Hypothalamus (tissue), 51 donors: ENCODE measurements at regions not wholly inside any gene's neighbourhood (a gene's known extent, or its start where the extent isn't known, plus 50 kb on each side); places are given as distances from the start of the nearest gene placed in this dataset.
"Not testable (repeated sequence)": the region's sequence is repeated elsewhere in the genome, so short reads cannot be mapped to it uniquely, and the experiment has no call there.

ENCODE experiments used
- DNase-seq, 51 donors: peaks; one replicate each; lab custom pipeline; 2025; lab: John Stamatoyannopoulos, UW

DNA sequence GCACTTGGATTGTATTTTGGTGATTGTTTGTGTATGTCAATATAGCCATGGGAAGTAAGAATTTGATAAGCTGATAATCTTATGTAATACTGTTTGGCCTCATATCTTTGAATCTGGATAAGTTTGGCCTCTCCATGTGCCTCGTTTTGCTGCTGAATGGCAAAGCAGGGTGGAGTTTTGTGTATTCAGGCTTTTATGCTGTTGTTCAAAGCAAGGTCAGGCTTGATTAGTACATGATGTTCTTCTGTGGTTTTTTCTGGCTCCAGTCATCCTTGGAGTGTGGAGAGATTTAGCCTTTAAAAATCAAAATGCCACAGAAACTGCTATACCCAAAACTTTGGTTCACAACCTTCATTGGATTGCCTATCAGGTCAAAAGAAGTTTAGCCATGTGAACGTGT, 728.9 kb upstream of the GJE1 start:
- no peak for DNase-seq

DNA sequence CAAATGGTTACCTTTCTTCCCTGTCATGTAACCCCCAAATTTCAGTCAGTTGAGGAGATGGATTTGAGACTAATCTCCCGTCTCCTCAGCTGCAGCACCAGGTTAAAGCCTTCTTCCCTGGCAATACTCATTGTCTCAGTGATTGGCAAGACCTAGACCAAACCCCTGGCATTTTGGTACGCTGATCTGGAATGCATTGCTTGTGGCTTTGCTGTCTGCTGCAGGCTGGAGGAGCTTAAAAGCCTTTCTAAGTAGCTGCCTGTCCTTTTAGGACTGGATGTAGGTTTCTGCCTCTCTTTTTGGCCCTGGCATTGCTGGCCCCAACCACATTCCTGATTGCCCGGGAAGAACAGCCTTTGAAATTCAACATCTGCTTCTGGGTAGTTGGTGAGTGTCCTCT, 729.6 kb upstream of the GJE1 start:
- no peak for DNase-seq

DNA sequence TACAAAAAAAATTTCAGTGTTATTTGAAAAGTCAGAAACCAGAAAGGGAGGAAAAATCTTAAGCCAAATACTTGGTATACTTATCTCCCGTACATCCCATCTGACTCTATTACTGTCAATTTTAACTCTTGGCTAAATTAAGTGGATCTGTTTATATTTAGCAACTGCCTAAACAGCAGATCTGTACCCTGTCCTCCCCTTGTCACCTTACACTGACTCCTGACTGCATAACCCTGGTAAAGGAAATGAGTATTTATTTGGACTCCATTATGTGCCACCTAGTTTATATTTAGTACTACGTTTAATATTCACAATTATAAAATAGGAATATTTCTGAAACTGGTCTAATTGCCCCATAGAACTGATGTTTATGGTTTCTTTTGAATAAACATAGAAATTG, 730.2 kb upstream of the GJE1 start:
- DNase-seq: no peak

GRCh38 chr6:141401851-141402250, 730.9 kb upstream of the GJE1 start:
- DNase-seq: peak in 1 of 51 donors; percentile 3

GRCh38 chr6:141401168-141401567, 731.6 kb upstream of the GJE1 start:
- no peak for DNase-seq

DNA sequence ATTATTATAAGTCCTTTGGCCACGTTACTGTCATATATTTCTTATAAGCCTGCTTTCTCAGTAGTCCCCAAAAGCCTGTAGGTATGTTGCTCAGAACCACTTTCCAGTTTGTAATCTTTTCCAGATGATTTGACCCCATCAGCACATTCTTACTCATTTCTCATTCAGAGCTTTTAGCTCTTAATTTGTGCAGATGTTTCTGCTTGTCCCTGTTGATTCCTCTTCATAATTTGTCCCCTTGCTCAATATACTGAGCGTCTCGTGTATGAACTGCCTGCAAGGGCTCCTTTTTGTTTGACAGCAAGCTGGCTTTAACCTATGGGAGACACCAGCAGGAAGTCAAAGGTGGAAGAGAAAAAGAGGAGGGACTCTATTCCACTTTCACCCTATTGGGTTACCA, 733.8 kb upstream of the GJE1 start:
- no peak for DNase-seq

DNA sequence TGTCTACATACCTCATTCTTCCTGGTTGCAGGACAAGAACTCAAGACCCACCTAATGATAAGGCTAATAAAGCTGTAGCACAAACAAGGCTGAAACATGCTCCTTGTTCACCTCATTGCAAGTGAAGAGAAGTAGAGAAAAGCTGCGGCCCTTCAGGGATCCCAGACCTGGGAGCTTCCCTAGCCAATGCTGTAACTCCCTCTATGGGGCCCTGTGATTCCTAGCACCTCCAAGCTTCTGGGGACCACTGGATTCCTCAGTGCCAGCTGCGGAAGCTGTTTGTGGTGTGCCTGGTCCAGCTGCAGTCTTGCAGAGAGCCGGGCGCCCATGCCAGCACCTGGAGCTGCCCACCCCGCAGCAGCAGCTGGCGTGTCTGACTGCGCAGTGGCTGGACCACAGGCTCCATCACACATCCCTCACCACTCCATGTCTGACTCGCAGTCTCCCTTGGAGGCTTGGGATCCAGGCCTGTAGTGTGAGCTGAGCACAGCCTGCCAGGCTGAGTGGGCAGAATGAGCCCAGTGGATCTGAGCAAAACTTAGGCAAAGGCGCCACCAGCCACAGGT, 737.2 kb upstream of the GJE1 start:
- no peak for DNase-seq

GRCh38 chr6:141394565-141395051, 738.1 kb upstream of the GJE1 start:
- DNase-seq: no peak

GRCh38 chr6:141394125-141394536, 738.6 kb upstream of the GJE1 start:
- no peak for DNase-seq

DNA sequence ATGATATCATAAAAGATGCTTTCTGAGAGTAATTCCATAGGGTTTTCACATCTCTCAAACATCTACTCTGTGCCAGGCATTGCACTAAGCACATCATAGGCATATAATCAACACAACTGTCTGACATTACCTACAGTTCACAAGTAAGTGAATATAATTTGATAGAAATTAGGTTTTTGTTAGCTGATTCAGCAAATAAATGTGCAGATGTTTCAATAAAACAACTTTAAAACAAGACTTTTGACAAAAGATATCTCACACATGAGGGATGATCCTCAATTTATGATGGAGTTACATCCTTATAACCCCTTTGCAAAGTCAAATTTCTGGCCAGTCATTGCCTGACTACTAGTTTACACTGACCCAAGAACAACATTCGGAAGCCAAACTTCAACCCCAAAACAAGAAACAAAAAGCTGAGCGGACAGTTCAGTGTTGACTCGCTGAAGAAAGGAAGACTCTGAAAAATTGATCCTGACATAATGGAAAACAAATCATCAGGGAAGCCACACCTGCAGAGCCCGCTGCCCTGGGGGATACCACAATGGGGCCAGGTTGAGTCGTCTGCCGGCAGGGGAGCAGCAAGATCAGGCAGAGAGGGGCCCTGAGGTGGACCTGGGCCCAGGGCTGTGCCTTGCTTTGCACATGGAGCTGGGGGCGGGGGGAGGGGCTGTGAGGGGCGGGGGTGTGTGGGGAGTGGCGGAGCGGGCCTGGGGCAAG, 739.2 kb upstream of the GJE1 start:
- DNase-seq: no peak

DNA sequence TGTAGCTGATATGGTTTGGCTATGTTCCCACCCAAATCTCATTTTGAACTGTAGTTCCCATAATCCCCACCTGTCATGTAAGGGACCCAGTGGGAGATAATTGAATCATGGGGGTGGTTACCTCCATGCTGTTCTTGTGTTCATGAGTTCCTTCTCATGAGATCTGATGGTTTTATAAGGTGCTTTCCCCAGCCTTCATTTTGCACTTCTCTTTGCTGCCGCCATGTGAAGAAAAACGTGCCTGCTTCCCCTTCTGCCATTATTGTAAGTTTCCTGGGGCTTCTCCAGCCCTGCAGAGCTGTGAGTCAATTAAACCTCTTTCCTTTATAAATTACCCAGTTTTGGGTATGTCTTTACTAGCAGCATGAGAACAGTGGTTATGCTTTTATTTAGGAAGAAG, 741.6 kb upstream of the GJE1 start:
- DNase-seq: not testable (repeated sequence)

GRCh38 chr6:141388666-141389065, 744.1 kb upstream of the GJE1 start:
- no peak for DNase-seq

DNA sequence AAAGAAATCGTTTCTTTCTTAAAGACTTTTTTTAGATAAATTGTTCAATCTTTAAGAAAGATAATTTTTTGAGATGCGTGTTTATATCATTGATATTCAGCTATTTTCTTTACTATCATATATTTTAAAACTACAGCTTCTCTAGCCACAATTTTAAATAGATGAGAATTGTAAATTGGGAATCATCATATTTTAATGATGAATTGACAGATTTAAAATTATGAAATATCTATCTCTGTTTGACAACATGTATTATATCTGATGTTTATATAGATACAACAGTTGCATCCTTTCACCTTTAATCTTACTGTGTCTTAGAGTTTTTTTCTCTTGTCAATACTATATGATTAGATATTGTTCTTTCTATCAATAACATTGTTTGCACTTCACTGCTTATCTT, 762.3 kb upstream of the GJE1 start:
- DNase-seq: no peak

DNA sequence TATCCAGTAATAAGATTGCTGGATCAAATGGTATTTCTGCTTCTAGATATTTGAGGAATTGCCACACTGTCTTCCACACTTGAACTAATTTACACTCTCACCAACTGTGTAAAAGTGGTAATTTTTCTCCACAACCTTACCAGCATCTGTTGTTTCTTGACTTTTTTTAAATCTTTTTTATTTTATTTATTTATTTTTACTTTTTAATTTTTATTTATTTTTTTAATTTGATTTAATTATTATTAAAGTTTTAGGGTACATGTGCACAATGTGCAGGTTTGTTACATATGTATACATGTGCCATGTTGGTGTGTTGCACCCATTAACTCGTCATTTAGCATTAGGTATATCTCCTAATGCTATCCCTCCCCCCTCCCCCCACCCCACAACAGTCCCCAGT, 765.9 kb upstream of the GJE1 start:
- not testable (repeated sequence) for DNase-seq

GRCh38 chr6:141364694-141365093, 768.0 kb upstream of the GJE1 start:
- DNase-seq: no peak

DNA sequence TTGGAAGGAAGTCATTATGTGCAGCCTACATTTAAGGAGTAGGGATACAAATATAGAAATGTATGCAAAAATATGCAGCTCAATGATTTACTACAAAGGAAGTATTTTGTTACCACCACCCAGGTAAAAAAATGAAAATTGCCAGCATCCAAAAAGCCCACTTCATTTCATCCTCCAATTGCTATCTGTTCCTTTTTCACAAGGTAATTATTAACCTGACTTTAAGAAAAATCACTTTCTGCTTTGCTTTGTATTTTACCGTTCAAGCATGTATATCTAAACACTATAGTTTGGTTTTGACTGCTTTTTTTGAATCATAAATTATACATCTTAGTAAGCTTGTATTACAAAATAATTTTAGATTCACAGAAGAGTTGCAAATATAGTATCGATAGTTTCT, 768.5 kb upstream of the GJE1 start:
- DNase-seq: no peak

DNA sequence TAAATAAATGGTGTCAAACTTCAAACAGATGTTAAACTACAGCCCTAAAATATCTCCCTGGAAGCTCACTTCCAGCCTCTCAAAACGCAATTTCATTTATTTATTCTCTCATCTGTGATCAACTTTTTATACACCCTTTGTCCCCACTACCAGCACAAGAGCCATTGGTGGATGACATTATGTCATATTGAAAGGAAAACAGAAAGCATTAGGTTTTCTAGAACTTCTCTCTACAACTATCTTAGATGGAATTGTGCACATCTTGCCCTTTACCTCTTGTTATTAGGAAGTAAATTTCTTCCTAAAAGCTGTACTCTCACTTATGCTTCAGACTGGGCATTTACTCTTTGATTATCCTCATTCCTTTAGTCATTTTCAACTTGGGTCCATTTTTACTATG, 771.2 kb upstream of the GJE1 start:
- no peak for DNase-seq

- no peak for DNase-seq
Measured at GRCh38 chr6:141359953-141360352, 772.8 kb upstream of the GJE1 start.

GRCh38 chr6:141354191-141354955, 778.4 kb upstream of the GJE1 start:
- DNase-seq: no peak

GRCh38 chr6:141351721-141352120, 781.0 kb upstream of the GJE1 start:
- no peak for DNase-seq

DNA sequence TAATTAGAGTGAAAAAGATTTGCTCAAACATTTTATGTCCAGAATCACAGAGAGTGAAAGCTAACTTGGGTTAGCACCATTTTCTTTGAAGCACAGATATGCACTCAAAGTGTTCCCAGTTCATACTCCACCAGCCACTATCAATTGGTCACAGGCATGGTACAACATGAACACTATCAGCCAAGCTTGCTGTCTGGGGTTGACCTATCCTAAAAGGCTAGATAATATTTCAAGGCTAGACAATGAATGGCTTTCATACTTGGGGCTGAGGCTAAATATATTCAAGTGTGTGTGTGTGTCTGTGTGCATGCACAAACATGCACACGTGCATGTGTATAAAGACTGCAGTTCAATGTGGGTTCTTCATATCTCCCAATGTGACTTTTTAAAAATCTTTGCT, 783.0 kb upstream of the GJE1 start:
- DNase-seq: no peak
